ENCODE measurements at regions not wholly inside any gene's neighbourhood (a gene's known extent, or its start where the extent isn't known, plus 50 kb on each side); places are given as distances from the start of the nearest gene placed in this dataset.
"Not testable (repeated sequence)": the region's sequence is repeated elsewhere in the genome, so short reads cannot be mapped to it uniquely, and the experiment has no call there.

GRCh38 chr4:13922459-13922858 is 294.9 kb upstream of the BOD1L1 start:
- Histone ChIP-seq H3K4me3 (ENCODE audit: low read depth, low read length) (no peak overlapping the region), H3K9me3 (no peaks in the 10 kb centered on the region; the same call in 1 of the 2 replicates)

GRCh38 chr4:13922873-13923645 is 295.5 kb upstream of the BOD1L1 start:
- no peak for DNase-seq
- no peaks in the 10 kb centered on the region; the same call in 1 of the 2 replicates for H3K9me3 ChIP-seq
- no peak for TF ChIP-seq CTCF (IDR thresholded peaks at IDR 0.05; ENCODE audit: low read depth, low read length)
- H3K27me3 ChIP-seq = no peaks in the 10 kb centered on the region
- H3K36me3 ChIP-seq = no peaks in the 10 kb centered on the region
- H3K4me3 ChIP-seq (ENCODE audit: low read depth, low read length) = no peak overlapping the region
- H3K4me1 ChIP-seq = no peaks in the 10 kb centered on the region

More at GRCh38 chr4:13922459-13922858, 294.9 kb upstream of the BOD1L1 start:
- Histone ChIP-seq H3K36me3 (no peaks in the 10 kb centered on the region), H3K27me3 (no peaks in the 10 kb centered on the region), H3K4me1 (no peaks in the 10 kb centered on the region)
- TF ChIP-seq CTCF (IDR thresholded peaks at IDR 0.05; ENCODE audit: low read depth, low read length) = no peak
- no peak for DNase-seq

- not testable (repeated sequence) for H3K27me3 ChIP-seq; H3K4me1 ChIP-seq; H3K36me3 ChIP-seq; H3K4me3 ChIP-seq (ENCODE audit: low read depth, low read length); H3K9me3 ChIP-seq; DNase-seq
Measured at GRCh38 chr4:13924900-13925299, 297.4 kb upstream of the BOD1L1 start.

- no peak for DNase-seq
- Histone ChIP-seq H3K27me3 (no peaks in the 10 kb centered on the region), H3K4me3 (ENCODE audit: low read depth, low read length) (no peak overlapping the region), H3K36me3 (no peaks in the 10 kb centered on the region), H3K4me1 (no peaks in the 10 kb centered on the region), H3K9me3 (no peaks in the 10 kb centered on the region; the same call in 1 of the 2 replicates)
- TF ChIP-seq CTCF (IDR thresholded peaks at IDR 0.05; ENCODE audit: low read depth, low read length) = no peak
Measured at GRCh38 chr4:13928214-13928613, 300.7 kb upstream of the BOD1L1 start.

GRCh38 chr4:13930155-13930554 is 302.6 kb upstream of the BOD1L1 start:
- Histone ChIP-seq H3K9me3 (no peaks in the 10 kb centered on the region; the same call in 1 of the 2 replicates), H3K36me3 (no peaks in the 10 kb centered on the region), H3K4me3 (ENCODE audit: low read depth, low read length) (no peak overlapping the region), H3K27me3 (no peaks in the 10 kb centered on the region), H3K4me1 (no peaks in the 10 kb centered on the region)
- DNase-seq = no peak
- no peak for TF ChIP-seq CTCF (IDR thresholded peaks at IDR 0.05; ENCODE audit: low read depth, low read length)

GRCh38 chr4:13933191-13933590 is 305.7 kb upstream of the BOD1L1 start:
- Histone ChIP-seq H3K4me3 (ENCODE audit: low read depth, low read length) (no peak overlapping the region), H3K36me3 (no peaks in the 10 kb centered on the region), H3K4me1 (no peaks in the 10 kb centered on the region), H3K27me3 (no peaks in the 10 kb centered on the region), H3K9me3 (0 out of 2 replicates have a peak, but pooled peaks cover 2% of the 10 kb centered on the region)
- TF ChIP-seq CTCF (IDR thresholded peaks at IDR 0.05; ENCODE audit: low read depth, low read length) = no peak
- DNase-seq = no peak

Measured in BE2C (cell line).